ENCODE measurements at regions not wholly inside any gene's neighbourhood (a gene's known extent, or its start where the extent isn't known, plus 50 kb on each side); places are given as distances from the start of the nearest gene placed in this dataset.

- FAIRE-seq (no peak), DNase-seq (no peak), ATAC-seq (no peak)
- no peak overlapping the region for H3K4me3 ChIP-seq
- H3K36me3 ChIP-seq = no peaks in the 10 kb centered on the region
- intact Hi-C loops (cut with DNase I) = no loop called here
- no peak for TF ChIP-seq CTCF (IDR thresholded peaks at IDR 0.05)
- no peak overlapping the region for H3K27ac ChIP-seq
- no peaks in the 10 kb centered on the region for H3K4me1 ChIP-seq
- no peaks in the 10 kb centered on the region for H3K9me3 ChIP-seq
- H3K27me3 ChIP-seq = no peaks in the 10 kb centered on the region
Observed at GRCh38 chr10:9895981-9896380, 1121.7 kb upstream of the CELF2 start.

- ATAC-seq = no peak
- no peaks in the 10 kb centered on the region for H3K4me1 ChIP-seq
- no peak for FAIRE-seq
- H3K9me3 ChIP-seq = no peaks in the 10 kb centered on the region
- no peak for TF ChIP-seq CTCF (IDR thresholded peaks at IDR 0.05)
- H3K27ac ChIP-seq = no peak overlapping the region
- no peaks in the 10 kb centered on the region for H3K27me3 ChIP-seq
- intact Hi-C loops (cut with DNase I) = no loop called here
- no peak overlapping the region for H3K4me3 ChIP-seq
- WGBS, 2 donors = 66 to 67% methylated on average over 6 of the region's 6 CpGs
- no peak for DNase-seq
- H3K36me3 ChIP-seq = no peaks in the 10 kb centered on the region
Observed at GRCh38 chr10:9898633-9899395, 1118.9 kb upstream of the CELF2 start.

GRCh38 chr10:9900751-9901150 lies 1116.9 kb upstream of the CELF2 start:
- Histone ChIP-seq H3K9me3 (no peaks in the 10 kb centered on the region), H3K27ac (no peak overlapping the region), H3K4me1 (no peaks in the 10 kb centered on the region), H3K36me3 (no peaks in the 10 kb centered on the region), H3K4me3 (no peak overlapping the region), H3K27me3 (no peaks in the 10 kb centered on the region)
- FAIRE-seq (no peak), ATAC-seq (no peak), DNase-seq (no peak)
- TF ChIP-seq CTCF (IDR thresholded peaks at IDR 0.05) = no peak
- intact Hi-C loops (cut with DNase I) = no loop called here

- no peak for ATAC-seq
- intact Hi-C loops (cut with DNase I) = no loop called here
- TF ChIP-seq CTCF (IDR thresholded peaks at IDR 0.05) = no peak
- no peak overlapping the region for H3K27ac ChIP-seq
- FAIRE-seq = no peak
- DNase-seq = no peak
- H3K4me1 ChIP-seq = no peaks in the 10 kb centered on the region
- no peaks in the 10 kb centered on the region for H3K36me3 ChIP-seq
- no peaks in the 10 kb centered on the region for H3K9me3 ChIP-seq
- H3K27me3 ChIP-seq = no peaks in the 10 kb centered on the region
- no peak overlapping the region for H3K4me3 ChIP-seq
- WGBS, 2 donors = 0 to 38% methylated on average over 1 of the region's 1 CpG
Observed at GRCh38 chr10:9901971-9902370, 1115.7 kb upstream of the CELF2 start.

- 63 to 64% methylated on average over 1 of the region's 1 CpG for WGBS, 2 donors
- no peaks in the 10 kb centered on the region for H3K9me3 ChIP-seq
- H3K27me3 ChIP-seq = no peaks in the 10 kb centered on the region
- FAIRE-seq (no peak), DNase-seq (no peak), ATAC-seq (no peak)
- no peak overlapping the region for H3K4me3 ChIP-seq
- no peak overlapping the region for H3K27ac ChIP-seq
- H3K4me1 ChIP-seq = no peaks in the 10 kb centered on the region
- intact Hi-C loops (cut with DNase I) = no loop called here
- TF ChIP-seq CTCF (IDR thresholded peaks at IDR 0.05) = no peak
- no peaks in the 10 kb centered on the region for H3K36me3 ChIP-seq
Observed at GRCh38 chr10:9910446-9910845, 1107.2 kb upstream of the CELF2 start.
